H1 (cell line): ENCODE measurements at regions not wholly inside any gene's neighbourhood (a gene's known extent, or its start where the extent isn't known, plus 50 kb on each side); places are given as distances from the start of the nearest gene placed in this dataset.

Source experiments
- BACH1 ChIP-seq: IDR thresholded peaks from 2 replicates; pipeline ENCODE4 v1.6.1; 2012; ENCODE audit warnings: low read length, improper control_type of control experiment
- BRCA1 ChIP-seq: IDR thresholded peaks from 2 replicates; pipeline ENCODE4 v1.6.1; 2012; ENCODE audit warnings: low read depth, low read length, improper control_type of control experiment
- EGR1 ChIP-seq: IDR thresholded peaks from 2 replicates; pipeline ENCODE4 v1.6.1; 2011; ENCODE audit warnings: low read depth, low read length, borderline replicate concordance
- POLR2A ChIP-seq, 2 experiments: IDR thresholded peaks; 1 replicate in 1 of 2; 2 replicates in 1 of 2; pipeline ENCODE4 v1.6.1; 2011; ENCODE audit warnings: low read depth in 2 of 2, low read length in 2 of 2, mild to moderate bottlenecking in 2 of 2; ENCODE audit errors: control extremely low read depth in 1 of 2
- POLR2AphosphoS5 ChIP-seq: IDR thresholded peaks from 2 replicates; pipeline ENCODE4 v1.6.1; 2011; ENCODE audit warnings: low read depth, low read length
- RFX5 ChIP-seq: IDR thresholded peaks from 2 replicates; pipeline ENCODE4 v1.6.1; 2011; ENCODE audit warnings: low read depth, low read length, improper control_type of control experiment, borderline replicate concordance
- TAF1 ChIP-seq: IDR thresholded peaks from 2 replicates; pipeline ENCODE4 v1.6.1; 2011; ENCODE audit warnings: mild to moderate bottlenecking, low read depth, low read length
- TF ChIP-seq, protein P1 (sequence below), 3 experiments: IDR thresholded peaks; 1 replicate in 2 of 3; 2 replicates in 1 of 3; pipeline versions ENCODE4 v1.5.1 to v1.6.1; 2011; ENCODE audit warnings: low read length in 3 of 3, mild to moderate bottlenecking in 3 of 3, inconsistent platforms in 2 of 3, low read depth in 1 of 3, moderate library complexity in 1 of 3; ENCODE audit not compliant: insufficient read depth in 1 of 3; ENCODE audit errors: control extremely low read depth in 1 of 3
- TF ChIP-seq, protein P2 (sequence below): IDR thresholded peaks from 2 replicates; pipeline ENCODE4 v1.6.1; 2011; ENCODE audit warnings: low read depth, mild to moderate bottlenecking, low read length; ENCODE audit not compliant: insufficient read depth

DNA sequence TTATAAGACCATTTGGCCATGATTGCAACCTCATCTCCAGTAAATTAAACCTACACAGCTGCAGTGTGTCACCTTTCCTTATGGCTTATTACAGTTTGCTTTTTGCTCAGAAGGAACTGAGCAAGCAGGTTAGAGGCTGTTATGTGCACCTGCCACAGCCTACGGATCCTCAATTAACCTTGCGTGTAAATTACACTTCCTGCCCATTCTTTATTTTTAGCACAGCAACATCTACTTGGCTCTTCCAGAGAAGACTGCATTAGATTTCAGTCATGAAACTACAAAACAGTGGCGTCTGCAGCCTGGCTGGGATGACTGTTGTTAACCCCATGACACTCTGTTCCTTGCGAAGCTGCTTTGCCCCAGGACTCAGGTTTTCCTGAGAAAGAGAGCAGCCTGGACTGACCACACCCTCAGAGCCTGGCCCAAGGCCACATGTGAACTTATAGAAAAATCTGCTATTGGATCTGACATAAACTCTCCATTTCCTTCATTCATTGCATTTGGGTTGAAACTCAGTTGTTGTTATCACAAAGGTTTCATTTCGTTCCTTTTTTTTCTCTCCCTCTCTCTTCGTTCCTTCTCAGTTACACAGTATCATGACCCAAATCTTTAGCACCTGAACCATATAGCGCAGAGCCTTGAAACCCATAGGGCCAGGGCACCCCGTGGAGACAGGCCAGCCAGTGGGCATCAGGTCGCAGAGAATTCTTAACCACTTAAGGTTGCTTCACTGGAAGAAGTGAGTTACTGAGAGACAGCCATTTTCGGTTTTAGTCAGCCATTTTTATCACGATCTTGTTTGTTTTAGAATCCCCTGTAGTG lies 138.6 kb downstream of the PALM2AKAP2 start:
- TF ChIP-seq, protein P1, sequence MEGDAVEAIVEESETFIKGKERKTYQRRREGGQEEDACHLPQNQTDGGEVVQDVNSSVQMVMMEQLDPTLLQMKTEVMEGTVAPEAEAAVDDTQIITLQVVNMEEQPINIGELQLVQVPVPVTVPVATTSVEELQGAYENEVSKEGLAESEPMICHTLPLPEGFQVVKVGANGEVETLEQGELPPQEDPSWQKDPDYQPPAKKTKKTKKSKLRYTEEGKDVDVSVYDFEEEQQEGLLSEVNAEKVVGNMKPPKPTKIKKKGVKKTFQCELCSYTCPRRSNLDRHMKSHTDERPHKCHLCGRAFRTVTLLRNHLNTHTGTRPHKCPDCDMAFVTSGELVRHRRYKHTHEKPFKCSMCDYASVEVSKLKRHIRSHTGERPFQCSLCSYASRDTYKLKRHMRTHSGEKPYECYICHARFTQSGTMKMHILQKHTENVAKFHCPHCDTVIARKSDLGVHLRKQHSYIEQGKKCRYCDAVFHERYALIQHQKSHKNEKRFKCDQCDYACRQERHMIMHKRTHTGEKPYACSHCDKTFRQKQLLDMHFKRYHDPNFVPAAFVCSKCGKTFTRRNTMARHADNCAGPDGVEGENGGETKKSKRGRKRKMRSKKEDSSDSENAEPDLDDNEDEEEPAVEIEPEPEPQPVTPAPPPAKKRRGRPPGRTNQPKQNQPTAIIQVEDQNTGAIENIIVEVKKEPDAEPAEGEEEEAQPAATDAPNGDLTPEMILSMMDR (IDR thresholded peaks at IDR 0.05; ENCODE audit: control extremely low read depth in 1 of 3, insufficient read depth in 1 of 3, low read depth in 1 of 3, low read length in 3 of 3) = no peak
- no peak for TF ChIP-seq POLR2A (IDR thresholded peaks at IDR 0.05; ENCODE audit: control extremely low read depth in 1 of 2, low read depth in 2 of 2, low read length in 2 of 2)
- TF ChIP-seq EGR1 = no peak
- no peak for TF ChIP-seq POLR2AphosphoS5
- no peak for TF ChIP-seq BACH1
- TF ChIP-seq BRCA1 = no peak
- TF ChIP-seq, protein P2, sequence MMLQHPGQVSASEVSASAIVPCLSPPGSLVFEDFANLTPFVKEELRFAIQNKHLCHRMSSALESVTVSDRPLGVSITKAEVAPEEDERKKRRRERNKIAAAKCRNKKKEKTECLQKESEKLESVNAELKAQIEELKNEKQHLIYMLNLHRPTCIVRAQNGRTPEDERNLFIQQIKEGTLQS = no peak
- TF ChIP-seq RFX5 = no peak
- no peak for TF ChIP-seq TAF1
